GM18505 (cell line): ENCODE measurements at regions not wholly inside any gene's neighbourhood (a gene's known extent, or its start where the extent isn't known, plus 50 kb on each side); places are given as distances from the start of the nearest gene placed in this dataset.

Experiments
- ATAC-seq: cut with Tn5 transposase; IDR thresholded peaks from one replicate; pipeline ENCODE4 v1.9.1; 2021; ENCODE audit not compliant: unreplicated experiment
- POLR2A ChIP-seq: IDR thresholded peaks from 4 replicates; pipeline ENCODE4 v1.6.1; 2011; ENCODE audit warnings: borderline replicate concordance; ENCODE audit not compliant: insufficient read depth, insufficient read length; ENCODE audit errors: extremely low read depth

DNA sequence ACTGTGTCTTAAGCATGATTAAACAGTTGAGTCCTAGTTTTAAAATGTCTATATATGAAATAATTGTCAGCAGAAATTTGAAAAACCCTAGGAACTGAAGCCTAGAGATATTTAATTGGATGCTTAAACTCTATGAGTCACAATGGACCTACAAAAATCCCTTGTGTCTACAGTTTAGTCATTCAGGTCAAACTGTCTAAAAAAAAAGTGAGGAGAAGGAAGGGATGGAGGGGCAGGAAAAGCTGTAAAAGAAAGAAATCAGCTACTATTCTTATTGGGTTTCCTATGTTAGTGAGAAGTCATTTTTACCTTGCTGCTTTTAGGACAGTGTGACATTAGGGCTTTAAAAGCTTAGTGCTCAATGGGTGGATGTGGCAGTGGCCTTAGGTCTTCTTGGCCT, 406.1 kb upstream of the FZD8 start:
- ATAC-seq: no peak
- no peak for TF ChIP-seq POLR2A

DNA sequence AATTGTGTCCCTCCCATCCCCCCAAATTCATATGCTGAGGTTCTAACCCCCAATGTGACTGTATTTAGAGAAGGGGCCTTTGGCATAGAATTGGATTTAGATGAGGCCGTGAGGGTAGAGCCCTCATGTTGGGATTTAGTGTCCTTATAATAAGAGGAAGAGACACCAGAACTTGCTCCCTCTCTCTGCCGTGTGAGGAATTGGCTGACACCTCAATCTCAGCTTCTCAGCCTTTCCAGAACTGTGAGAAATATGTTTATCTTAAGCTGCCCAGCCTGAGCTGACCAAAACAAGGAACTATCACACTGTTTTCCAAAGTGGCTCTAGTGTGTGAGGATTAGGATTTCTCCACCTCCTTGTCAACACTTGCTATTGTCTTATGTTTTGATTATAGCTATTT, 400.0 kb upstream of the FZD8 start:
- ATAC-seq: no peak
- TF ChIP-seq POLR2A: no peak

DNA sequence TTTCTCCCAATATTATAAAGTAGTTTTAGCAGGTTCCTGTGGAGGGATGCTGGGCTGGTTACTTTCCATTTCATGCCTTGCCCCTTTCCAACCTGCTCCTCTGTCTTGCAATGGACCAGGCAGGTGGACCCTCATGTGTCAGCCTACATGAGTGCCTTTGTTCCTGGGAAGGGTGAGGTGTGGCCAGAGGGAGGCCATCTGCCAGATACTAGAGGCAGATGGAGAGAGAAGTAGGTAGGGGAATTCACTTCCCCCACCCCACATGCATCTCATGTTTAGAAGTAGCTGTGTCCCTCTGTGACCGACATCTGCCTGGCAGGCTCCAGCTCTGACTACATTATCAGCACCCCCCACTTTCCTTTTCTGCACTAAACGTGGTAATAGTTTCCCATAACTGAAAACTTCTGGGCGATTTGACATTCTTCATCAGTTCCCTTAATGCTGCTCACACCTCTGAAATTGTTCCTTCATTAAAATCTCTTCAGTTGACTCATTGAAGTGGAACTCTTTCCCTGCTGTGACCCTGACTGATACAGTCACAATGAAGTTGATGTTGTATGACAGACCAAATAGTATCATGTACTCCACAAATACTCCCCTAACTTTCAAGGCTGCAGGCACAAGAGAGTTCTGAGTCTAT, 396.3 kb upstream of the FZD8 start:
- TF ChIP-seq POLR2A: no peak

DNA sequence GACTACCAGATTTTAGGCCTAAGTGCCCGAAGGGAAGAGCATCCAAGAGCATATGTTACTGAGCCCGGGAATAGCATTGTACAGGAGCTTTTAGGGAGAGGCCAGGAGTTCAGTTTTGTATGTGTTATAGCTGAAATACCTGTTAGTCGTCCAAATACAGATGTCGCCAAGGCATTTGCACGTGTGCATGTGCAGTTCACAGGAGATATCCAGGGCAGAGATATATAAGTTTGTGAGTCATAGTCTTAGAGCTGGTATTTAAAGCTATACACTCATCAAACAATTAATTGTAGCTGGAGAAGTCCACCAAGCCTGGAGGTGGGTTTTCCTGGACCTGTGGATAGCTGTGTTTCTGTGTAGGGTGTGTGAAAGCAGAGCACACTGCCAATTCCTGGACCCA, 394.0 kb upstream of the FZD8 start:
- no peak for TF ChIP-seq POLR2A
- ATAC-seq: no peak

More for the DNA sequence above, 396.3 kb upstream of the FZD8 start:
- ATAC-seq: no peak

DNA sequence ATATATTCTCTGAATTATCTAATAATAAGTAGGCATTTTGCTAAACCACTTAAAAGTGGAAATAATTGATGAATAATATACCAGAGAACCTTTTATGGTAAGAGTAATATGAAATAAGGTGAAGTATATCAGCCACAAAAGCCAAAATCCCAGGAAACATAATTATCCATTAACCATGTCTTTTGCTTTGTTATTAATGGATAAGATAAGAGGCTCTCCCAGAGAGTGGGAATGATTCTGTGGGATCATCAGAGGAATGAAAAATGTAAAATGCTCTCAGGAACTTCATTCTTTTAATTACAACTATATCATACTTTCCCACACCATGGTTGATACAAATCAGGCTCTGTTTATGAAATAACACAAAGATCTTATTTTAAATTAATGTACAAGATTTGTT, 391.7 kb upstream of the FZD8 start:
- no peak for TF ChIP-seq POLR2A

DNA sequence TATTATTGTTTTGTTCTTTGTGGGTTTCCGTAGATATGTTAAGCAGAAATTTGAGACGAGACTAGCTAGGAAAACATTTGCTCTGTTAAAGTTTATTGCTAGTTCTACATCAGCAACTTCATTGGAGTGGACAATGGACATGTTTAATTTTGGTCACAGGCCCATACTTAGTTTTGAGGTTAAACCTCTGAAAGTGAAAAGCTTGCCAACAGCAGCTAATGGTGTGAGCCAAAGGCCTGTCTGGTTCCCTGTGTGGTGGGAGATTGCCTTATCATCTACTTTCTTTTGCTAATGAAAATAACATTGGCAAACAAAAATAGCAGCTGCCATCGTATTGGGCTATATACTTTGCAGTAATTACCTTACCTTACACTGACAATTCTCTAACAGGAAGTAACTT, 388.4 kb upstream of the FZD8 start:
- TF ChIP-seq POLR2A: no peak
- ATAC-seq: no peak

More for the DNA sequence above, 391.7 kb upstream of the FZD8 start:
- ATAC-seq: no peak

DNA sequence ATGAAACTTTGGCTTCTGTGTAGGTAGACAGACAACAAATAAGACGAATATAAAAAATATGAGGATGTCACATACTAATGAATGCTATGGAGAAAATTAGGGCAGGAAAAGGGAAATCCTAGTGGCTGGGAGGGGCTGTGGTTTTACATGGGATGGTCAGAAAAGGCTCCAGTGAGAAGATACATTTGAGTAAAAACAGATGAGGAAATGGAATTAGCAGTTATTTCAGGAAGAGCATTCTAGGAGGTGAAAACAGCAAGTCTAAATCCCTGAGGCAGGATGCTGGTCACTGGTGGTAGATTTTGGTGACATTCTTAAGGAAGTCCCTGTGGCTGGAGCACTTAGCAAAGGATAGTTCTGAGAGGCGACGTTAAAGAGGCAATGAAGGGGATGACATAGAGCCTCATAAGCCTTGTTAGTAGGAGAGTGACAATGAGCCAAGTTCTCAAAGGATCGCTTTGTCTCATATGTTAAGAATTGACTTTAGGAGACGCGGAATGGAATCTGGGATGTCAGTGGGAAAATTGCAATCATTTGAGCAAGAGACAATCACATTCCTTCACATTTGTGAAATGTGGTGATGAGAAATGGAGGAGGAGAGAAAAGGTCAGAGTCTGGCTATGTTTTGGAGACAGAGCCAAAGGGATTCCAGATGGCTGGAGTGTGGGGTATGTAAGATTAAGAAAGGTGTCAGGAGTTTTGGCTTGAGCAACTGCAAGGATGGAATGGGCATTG, 384.7 kb upstream of the FZD8 start:
- no peak for TF ChIP-seq POLR2A
- ATAC-seq: no peak

DNA sequence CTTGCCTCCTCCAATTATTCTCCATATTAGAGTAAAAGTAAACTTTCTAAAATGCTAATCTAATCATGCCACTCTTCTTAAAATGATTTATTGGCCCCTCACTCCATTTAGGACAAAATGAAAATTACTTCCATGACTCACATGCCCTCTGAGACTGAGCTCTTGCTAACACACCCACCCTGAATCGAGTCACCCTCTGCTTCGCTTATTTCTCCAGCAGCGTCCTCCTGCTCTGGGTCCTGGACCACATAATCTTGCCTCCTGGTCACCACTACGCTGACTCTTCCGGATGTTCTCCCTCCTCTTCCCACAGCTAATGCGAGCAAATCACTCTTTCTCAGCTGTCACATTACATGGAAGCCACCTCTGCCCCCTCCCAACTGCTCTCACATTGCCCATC, 384.0 kb upstream of the FZD8 start:
- TF ChIP-seq POLR2A: no peak
- ATAC-seq: no peak

DNA sequence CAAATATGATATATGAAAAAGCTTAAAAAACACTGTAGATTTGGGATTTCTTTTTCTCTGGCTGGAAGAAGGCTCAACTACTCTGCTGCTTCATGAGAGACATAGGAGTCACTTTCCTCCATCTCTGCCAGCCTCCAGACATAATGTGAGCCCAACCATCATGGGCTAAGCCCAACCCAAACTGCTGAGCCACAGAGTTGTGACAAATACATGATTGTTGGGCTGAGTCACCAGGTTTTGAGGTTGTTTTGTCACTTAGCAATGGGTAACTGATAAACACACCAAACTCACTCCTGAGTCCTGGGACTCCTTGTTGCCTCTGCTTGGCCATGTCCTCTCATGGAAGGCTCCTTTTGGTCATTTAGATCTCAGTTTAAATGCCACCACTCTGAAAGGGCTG, 381.8 kb upstream of the FZD8 start:
- no peak for TF ChIP-seq POLR2A
- ATAC-seq: no peak

DNA sequence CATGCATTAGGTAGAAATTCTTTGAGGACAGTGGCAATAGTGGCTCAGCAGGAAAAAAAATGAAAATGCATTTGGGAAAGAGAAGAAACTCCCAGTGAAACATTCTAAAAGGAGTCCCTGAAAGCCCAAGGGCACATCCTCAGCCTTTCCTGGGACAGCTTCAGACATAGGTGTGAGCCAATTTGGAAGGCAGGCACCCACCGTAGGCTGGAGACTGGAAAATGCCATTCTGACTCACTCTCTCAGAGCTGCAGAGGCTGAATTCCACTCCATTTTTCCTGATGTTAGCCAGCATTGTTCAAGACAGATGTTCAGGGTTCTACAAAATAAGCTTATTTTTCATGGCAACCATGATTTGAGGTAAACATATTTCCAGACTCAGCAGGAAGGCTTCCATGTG, 379.0 kb upstream of the FZD8 start:
- ATAC-seq: no peak
- no peak for TF ChIP-seq POLR2A

DNA sequence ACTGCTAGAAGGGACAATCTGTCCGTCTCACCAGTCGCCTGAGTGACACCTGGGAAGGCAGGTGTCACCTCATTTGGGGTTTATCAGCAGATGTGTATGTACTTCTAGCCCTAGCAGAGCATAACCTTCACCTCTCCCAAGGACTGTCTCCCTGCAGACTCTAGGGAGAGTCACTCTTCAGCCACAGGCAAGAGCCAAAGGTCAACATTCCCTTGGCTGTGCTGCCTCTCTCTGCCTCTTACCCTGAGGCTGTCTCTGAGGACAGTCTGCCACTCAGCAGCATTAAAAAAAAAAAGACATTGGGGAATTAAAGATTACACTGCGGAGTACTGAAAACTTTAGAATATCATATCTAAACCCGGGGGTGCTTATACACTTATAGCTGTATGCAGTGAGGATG, 377.7 kb upstream of the FZD8 start:
- no peak for TF ChIP-seq POLR2A
- ATAC-seq: no peak

DNA sequence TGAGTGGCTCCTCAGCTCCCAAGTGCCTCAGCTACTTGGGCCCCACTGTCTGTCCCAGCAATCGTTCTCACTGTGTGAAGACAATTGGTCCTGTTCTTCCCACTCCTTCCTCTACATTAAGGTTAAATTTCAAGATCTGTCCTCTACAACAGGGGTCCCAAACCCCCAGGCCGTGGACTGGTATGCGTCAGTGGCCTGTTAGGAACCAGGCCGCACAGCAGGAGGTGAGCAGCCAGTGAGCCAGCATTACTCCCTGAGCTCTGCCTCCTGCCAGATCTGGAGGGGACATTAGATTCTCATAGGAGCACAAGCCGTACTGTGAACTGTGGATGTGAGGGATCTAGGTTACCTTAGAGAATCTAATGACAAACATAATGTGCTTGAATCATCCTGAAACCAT, 376.9 kb upstream of the FZD8 start:
- no peak for TF ChIP-seq POLR2A
- ATAC-seq: no peak

DNA sequence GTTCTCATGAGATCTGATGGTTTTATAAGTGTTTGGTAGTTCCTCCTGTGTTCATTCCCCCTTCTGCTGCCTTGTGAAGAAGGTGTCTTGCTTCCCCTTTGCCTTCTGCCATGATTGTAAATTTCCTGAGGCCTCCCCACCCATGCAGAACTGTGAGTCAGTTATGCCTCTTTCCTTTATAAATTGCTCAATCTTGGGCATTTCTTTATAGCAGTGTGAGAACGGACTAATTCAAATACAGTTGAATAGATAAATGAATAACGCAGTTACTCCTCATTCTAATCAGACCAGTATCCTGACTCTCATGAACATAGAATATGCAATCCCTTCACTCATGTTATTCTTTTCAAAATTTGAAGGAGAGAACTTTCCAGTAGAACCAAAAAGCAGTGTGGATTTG, 375.0 kb upstream of the FZD8 start:
- TF ChIP-seq POLR2A: no peak
- ATAC-seq: no peak

DNA sequence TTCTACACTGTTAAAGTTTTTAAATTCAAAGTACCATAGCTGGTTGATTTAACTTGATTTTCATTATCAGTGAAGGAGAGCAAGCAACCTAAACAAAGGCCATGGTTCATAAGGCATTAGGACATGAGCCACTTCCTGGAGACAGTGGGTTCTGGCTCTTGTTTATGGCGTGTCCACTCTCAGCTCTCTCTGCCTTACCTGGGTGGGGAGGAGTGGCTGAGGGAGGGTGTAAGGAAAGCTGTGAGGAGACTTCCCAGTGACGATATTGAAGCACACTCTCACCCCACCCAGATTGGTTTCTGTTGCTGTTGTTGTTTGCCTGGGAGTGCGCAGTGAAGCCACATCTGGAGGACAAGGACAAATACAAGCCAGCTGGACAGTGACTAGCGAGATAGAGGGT, 365.3 kb upstream of the FZD8 start:
- no peak for ATAC-seq
- TF ChIP-seq POLR2A: no peak
